ENCODE measurements at regions not wholly inside any gene's neighbourhood (a gene's known extent, or its start where the extent isn't known, plus 50 kb on each side); places are given as distances from the start of the nearest gene placed in this dataset.

DNA sequence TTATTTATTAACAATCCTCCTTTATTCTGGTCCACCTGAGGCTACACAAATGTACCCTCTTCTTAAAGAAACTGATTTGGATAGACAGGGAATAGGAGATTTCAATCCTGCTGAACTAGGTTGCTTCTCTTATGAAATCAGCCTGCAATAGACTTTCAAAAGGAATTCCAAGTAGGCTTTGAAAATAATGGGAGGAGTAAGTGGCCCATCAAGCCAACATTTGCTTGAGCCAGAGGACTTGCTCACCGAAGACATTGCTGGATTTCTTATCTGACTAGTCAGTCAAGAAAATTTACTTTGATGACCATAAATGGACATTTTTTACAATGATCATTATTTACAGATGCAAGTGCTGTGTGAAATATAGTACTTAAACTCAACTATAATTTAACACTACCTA lies 82.8 kb upstream of the RASSF8 start:
- TF ChIP-seq, protein P1, sequence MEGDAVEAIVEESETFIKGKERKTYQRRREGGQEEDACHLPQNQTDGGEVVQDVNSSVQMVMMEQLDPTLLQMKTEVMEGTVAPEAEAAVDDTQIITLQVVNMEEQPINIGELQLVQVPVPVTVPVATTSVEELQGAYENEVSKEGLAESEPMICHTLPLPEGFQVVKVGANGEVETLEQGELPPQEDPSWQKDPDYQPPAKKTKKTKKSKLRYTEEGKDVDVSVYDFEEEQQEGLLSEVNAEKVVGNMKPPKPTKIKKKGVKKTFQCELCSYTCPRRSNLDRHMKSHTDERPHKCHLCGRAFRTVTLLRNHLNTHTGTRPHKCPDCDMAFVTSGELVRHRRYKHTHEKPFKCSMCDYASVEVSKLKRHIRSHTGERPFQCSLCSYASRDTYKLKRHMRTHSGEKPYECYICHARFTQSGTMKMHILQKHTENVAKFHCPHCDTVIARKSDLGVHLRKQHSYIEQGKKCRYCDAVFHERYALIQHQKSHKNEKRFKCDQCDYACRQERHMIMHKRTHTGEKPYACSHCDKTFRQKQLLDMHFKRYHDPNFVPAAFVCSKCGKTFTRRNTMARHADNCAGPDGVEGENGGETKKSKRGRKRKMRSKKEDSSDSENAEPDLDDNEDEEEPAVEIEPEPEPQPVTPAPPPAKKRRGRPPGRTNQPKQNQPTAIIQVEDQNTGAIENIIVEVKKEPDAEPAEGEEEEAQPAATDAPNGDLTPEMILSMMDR (conservative IDR thresholded peaks at IDR 0.05 in 1 of 2, IDR thresholded peaks at IDR 0.05 in 1 of 2; ENCODE audit: low read depth in 1 of 2, low read length in 2 of 2), result no peak
- no peak for TF ChIP-seq EZH2 (IDR thresholded peaks at IDR 0.05; ENCODE audit: low read length, missing control alignments)
- H3K27me3 ChIP-seq (ENCODE audit: control insufficient read depth, insufficient read depth, low read length), result no peaks in the 10 kb centered on the region
- H3K79me2 ChIP-seq (ENCODE audit: control insufficient read depth, insufficient read depth, low read length), result no peaks in the 10 kb centered on the region
- H3K4me3 ChIP-seq (replicated peaks in 1 of 4; ENCODE audit: control extremely low read depth in 1 of 4, insufficient read depth in 1 of 4, low read depth in 3 of 4, low read length in 4 of 4), result no peak overlapping the region
- H3K4me1 ChIP-seq (ENCODE audit: control insufficient read depth, extremely low read depth, insufficient read depth, low read length), result no peaks in the 10 kb centered on the region
- H3K4me2 ChIP-seq (ENCODE audit: extremely low read depth, insufficient read depth, low read length), result no peak overlapping the region
- H3K36me3 ChIP-seq (ENCODE audit: control insufficient read depth, insufficient read depth, low read length), result no peaks in the 10 kb centered on the region
- no peaks in the 10 kb centered on the region for H4K20me1 ChIP-seq (ENCODE audit: control insufficient read depth, extremely low read depth, insufficient read depth, low read length)
- peak; percentile 16 to 26 for DNase-seq (ENCODE audit: low read depth in 2 of 2)
- no peak overlapping the region for H3K27ac ChIP-seq (ENCODE audit: insufficient read depth, low read length)
- no peak overlapping the region for H3K9ac ChIP-seq (ENCODE audit: insufficient read depth, low read length)
- no peaks in the 10 kb centered on the region for H3K9me3 ChIP-seq (ENCODE audit: control insufficient read depth, insufficient read depth, low read depth, low read length)
- H2AFZ ChIP-seq (ENCODE audit: low read length), result no peak overlapping the region

DNA sequence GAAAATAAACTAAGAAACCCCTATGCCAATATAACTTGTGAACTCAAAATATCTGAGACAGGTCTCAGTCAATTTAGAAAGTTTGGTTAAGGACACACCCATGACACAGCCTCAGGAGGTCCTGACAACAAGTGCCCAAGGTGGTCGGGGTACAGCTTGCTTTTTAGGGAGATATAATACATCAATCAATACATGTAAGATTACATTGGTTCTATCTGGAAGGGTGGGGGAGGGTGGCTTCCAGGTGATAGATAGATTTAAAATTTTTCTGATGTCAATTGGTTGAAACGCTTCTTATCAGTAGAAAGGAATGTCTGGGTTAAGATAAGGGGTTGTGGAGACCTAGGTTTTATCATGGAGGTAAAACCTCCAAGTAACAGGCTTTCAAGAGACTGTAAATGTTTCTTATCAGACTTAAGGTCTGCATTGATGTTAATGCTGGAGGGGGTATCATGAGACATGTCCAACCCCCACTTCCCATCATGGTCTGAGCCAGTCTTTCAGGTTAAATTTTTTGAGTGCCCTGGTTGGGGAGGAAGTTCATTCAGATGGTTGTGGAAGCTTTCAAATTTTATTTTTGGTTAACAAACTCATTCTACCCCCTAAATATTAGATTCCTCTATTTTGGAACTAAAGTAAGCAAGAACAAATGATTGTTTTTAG lies 82.0 kb upstream of the RASSF8 start:
- no peak overlapping the region for H2AFZ ChIP-seq (ENCODE audit: low read length)
- no peaks in the 10 kb centered on the region for H3K79me2 ChIP-seq (ENCODE audit: control insufficient read depth, insufficient read depth, low read length)
- no peaks in the 10 kb centered on the region for H4K20me1 ChIP-seq (ENCODE audit: control insufficient read depth, extremely low read depth, insufficient read depth, low read length)
- no peaks in the 10 kb centered on the region for H3K27me3 ChIP-seq (ENCODE audit: control insufficient read depth, insufficient read depth, low read length)
- H3K9ac ChIP-seq (ENCODE audit: insufficient read depth, low read length), result no peak overlapping the region
- H3K4me1 ChIP-seq (ENCODE audit: control insufficient read depth, extremely low read depth, insufficient read depth, low read length), result no peaks in the 10 kb centered on the region
- no peak overlapping the region for H3K4me2 ChIP-seq (ENCODE audit: extremely low read depth, insufficient read depth, low read length)
- H3K4me3 ChIP-seq (replicated peaks in 1 of 4; ENCODE audit: control extremely low read depth in 1 of 4, insufficient read depth in 1 of 4, low read depth in 3 of 4, low read length in 4 of 4), result no peak overlapping the region
- no peak for DNase-seq (ENCODE audit: low read depth in 2 of 2)
- TF ChIP-seq, protein P1 (conservative IDR thresholded peaks at IDR 0.05 in 1 of 2, IDR thresholded peaks at IDR 0.05 in 1 of 2; ENCODE audit: low read depth in 1 of 2, low read length in 2 of 2), result no peak
- TF ChIP-seq EZH2 (IDR thresholded peaks at IDR 0.05; ENCODE audit: low read length, missing control alignments), result no peak
- H3K9me3 ChIP-seq (ENCODE audit: control insufficient read depth, insufficient read depth, low read depth, low read length), result no peaks in the 10 kb centered on the region
- no peak overlapping the region for H3K27ac ChIP-seq (ENCODE audit: insufficient read depth, low read length)
- H3K36me3 ChIP-seq (ENCODE audit: control insufficient read depth, insufficient read depth, low read length), result no peaks in the 10 kb centered on the region

DNA sequence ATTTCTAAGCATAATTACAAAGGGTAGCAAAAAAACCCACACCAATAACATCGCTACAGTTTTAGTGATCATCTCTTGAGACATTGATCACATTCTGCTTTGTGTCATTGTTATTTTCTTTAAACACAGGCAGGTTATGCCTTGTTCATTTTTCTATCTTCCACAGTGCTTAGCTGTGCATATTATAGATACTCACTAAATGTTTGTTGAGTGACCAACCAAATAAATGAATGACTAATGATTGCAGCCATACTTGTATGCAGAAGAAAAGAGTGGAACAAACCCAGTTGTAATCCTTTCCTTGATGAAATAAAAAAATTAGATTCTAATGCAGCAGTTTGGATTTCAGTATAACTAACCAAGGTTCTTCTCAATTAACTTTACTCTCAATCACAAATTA lies 81.0 kb upstream of the RASSF8 start:
- H3K79me2 ChIP-seq (ENCODE audit: control insufficient read depth, insufficient read depth, low read length), result no peaks in the 10 kb centered on the region
- no peaks in the 10 kb centered on the region for H3K4me1 ChIP-seq (ENCODE audit: control insufficient read depth, extremely low read depth, insufficient read depth, low read length)
- no peak overlapping the region for H3K9ac ChIP-seq (ENCODE audit: insufficient read depth, low read length)
- H3K9me3 ChIP-seq (ENCODE audit: control insufficient read depth, insufficient read depth, low read depth, low read length), result no peaks in the 10 kb centered on the region
- no peak overlapping the region for H3K4me3 ChIP-seq (replicated peaks in 1 of 4; ENCODE audit: control extremely low read depth in 1 of 4, insufficient read depth in 1 of 4, low read depth in 3 of 4, low read length in 4 of 4)
- H4K20me1 ChIP-seq (ENCODE audit: control insufficient read depth, extremely low read depth, insufficient read depth, low read length), result no peaks in the 10 kb centered on the region
- H2AFZ ChIP-seq (ENCODE audit: low read length), result no peak overlapping the region
- H3K27ac ChIP-seq (ENCODE audit: insufficient read depth, low read length), result no peak overlapping the region
- H3K36me3 ChIP-seq (ENCODE audit: control insufficient read depth, insufficient read depth, low read length), result no peaks in the 10 kb centered on the region
- TF ChIP-seq, protein P1 (conservative IDR thresholded peaks at IDR 0.05 in 1 of 2, IDR thresholded peaks at IDR 0.05 in 1 of 2; ENCODE audit: low read depth in 1 of 2, low read length in 2 of 2), result no peak
- no peak for TF ChIP-seq EZH2 (IDR thresholded peaks at IDR 0.05; ENCODE audit: low read length, missing control alignments)
- no peak for DNase-seq (ENCODE audit: low read depth in 2 of 2)
- no peak overlapping the region for H3K4me2 ChIP-seq (ENCODE audit: extremely low read depth, insufficient read depth, low read length)
- H3K27me3 ChIP-seq (ENCODE audit: control insufficient read depth, insufficient read depth, low read length), result no peaks in the 10 kb centered on the region

Data from fibroblast of lung (primary cell).